Upper lobe of left lung (tissue), 6 donors: ENCODE measurements at regions not wholly inside any gene's neighbourhood (a gene's known extent, or its start where the extent isn't known, plus 50 kb on each side); places are given as distances from the start of the nearest gene placed in this dataset.

Experiments
- ATAC-seq, 2 donors: fragments of 200-7000 bp; cut with Tn5 transposase; one replicate each; pipeline ENCODE4 v1.9.1; 2022; ENCODE audit warnings: mild to moderate bottlenecking in 2 of 2, moderate library complexity in 2 of 2; ENCODE audit not compliant: low FRiP score in 2 of 2
- DNase-seq, 2 donors: peaks; one replicate each; pipeline ENCODE4 v3.0.0-alpha.2; 2019 to 2020
- H3K27ac ChIP-seq, 4 donors: fragments of 200-600 bp; sonication (generic); one replicate each; pipeline ENCODE4 v1.5.1; 2016 to 2019
- H3K27me3 ChIP-seq, 4 donors: fragments of 200-600 bp; sonication (generic); one replicate each; pipeline ENCODE4 v1.5.1; 2017 to 2019
- H3K36me3 ChIP-seq, 4 donors: fragments of 200-600 bp; sonication (generic); one replicate each; pipeline ENCODE4 v1.5.1; 2016 to 2019
- H3K4me1 ChIP-seq, 4 donors: fragments of 200-600 bp; sonication (generic); one replicate each; pipeline ENCODE4 v1.5.1; 2018 to 2019
- H3K4me3 ChIP-seq, 4 donors: fragments of 200-600 bp; sonication (generic); one replicate each; pipeline ENCODE4 v1.5.1; 2017 to 2019; ENCODE audit warnings: mild to moderate bottlenecking in 2 of 4, moderate library complexity in 1 of 4
- H3K9me3 ChIP-seq, 4 donors: fragments of 200-600 bp; sonication (generic); one replicate each; pipeline ENCODE4 v1.5.1; 2018 to 2019
- EP300 ChIP-seq, 4 donors: sonication (generic); formaldehyde crosslinking; IDR thresholded peaks; one replicate each; pipeline ENCODE4 v1.5.1; 2017; ENCODE audit warnings: antibody characterized with exemption in 4 of 4, control low read depth in 2 of 4
- POLR2A ChIP-seq, 4 donors: fragments of 450-650 bp; IDR thresholded peaks; one replicate each; pipeline ENCODE4 v1.5.1; 2016 to 2017; ENCODE audit warnings: antibody characterized with exemption in 4 of 4, mild to moderate bottlenecking in 2 of 4
- POLR2AphosphoS5 ChIP-seq, 2 donors: sonication (generic); formaldehyde crosslinking; IDR thresholded peaks; one replicate each; pipeline ENCODE4 v1.5.1; 2017; ENCODE audit warnings: antibody characterized with exemption in 2 of 2
- WGBS, 2 donors: methylation state at CpG; one replicate each; pipeline ENCODE4 v1.1.5; 2017 to 2018; 5-methylcytosine and 5-hydroxymethylcytosine counted together
- TF ChIP-seq, protein P1 (sequence below), 6 experiments: fragments of 450-650 bp in 4 of 6; fragments of 200-600 bp in 2 of 6; sonication (generic) in 2 of 6; IDR thresholded peaks; one replicate each; pipeline ENCODE4 v1.5.1; 2016 to 2019; ENCODE audit warnings: antibody characterized with exemption in 6 of 6
- donor health status: DM: no; HTN: no; CAD: no; lungs with moderate emphysema.
- donor health status: DM: no; HTN: yes; CAD: no; lungs with severe emphysema.

GRCh38 chr11:41955635-41956400 is 496.4 kb upstream of the LRRC4C start:
- TF ChIP-seq, protein P1, sequence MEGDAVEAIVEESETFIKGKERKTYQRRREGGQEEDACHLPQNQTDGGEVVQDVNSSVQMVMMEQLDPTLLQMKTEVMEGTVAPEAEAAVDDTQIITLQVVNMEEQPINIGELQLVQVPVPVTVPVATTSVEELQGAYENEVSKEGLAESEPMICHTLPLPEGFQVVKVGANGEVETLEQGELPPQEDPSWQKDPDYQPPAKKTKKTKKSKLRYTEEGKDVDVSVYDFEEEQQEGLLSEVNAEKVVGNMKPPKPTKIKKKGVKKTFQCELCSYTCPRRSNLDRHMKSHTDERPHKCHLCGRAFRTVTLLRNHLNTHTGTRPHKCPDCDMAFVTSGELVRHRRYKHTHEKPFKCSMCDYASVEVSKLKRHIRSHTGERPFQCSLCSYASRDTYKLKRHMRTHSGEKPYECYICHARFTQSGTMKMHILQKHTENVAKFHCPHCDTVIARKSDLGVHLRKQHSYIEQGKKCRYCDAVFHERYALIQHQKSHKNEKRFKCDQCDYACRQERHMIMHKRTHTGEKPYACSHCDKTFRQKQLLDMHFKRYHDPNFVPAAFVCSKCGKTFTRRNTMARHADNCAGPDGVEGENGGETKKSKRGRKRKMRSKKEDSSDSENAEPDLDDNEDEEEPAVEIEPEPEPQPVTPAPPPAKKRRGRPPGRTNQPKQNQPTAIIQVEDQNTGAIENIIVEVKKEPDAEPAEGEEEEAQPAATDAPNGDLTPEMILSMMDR (IDR thresholded peaks at IDR 0.05): no peak
- no peak overlapping the region for H3K27ac ChIP-seq
- H3K4me3 ChIP-seq: no peak overlapping the region
- no peaks in the 10 kb centered on the region for H3K27me3 ChIP-seq
- ATAC-seq (peak in 1 of 2 donors; percentile 11), DNase-seq (peak in 1 of 2 donors; percentile 16)
- no peaks in the 10 kb centered on the region for H3K4me1 ChIP-seq
- no peaks in the 10 kb centered on the region for H3K9me3 ChIP-seq
- no peaks in the 10 kb centered on the region for H3K36me3 ChIP-seq
- WGBS, 2 donors: 87 to 92% methylated on average over 5 to 10 of the region's 10 CpGs

DNA sequence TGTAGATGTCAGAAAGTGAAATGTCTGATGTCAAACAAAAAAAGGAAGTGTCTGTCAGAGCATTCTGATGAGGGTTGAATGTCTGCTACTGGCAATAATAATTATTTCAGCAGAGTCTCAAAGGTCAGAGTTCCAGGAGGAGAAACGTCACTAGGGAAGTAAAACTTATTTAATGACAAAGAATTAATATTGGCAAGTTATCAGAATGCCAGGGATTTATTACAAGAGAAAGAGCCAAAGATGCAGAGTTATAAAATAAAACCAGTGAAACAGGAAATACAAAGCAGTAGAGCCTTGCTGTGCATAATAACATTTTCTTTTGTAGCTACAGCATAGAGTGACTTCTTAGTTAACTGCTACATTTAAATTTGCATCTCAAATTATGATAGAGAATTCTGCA is 504.0 kb upstream of the LRRC4C start:
- H3K27ac ChIP-seq: no peak overlapping the region
- WGBS, 2 donors: 22 to 29% methylated on average over 1 of the region's 1 CpG
- no peak for TF ChIP-seq POLR2A (IDR thresholded peaks at IDR 0.05)
- no peak for TF ChIP-seq POLR2AphosphoS5 (IDR thresholded peaks at IDR 0.05)
- TF ChIP-seq, protein P1 (IDR thresholded peaks at IDR 0.05): no peak
- TF ChIP-seq EP300 (IDR thresholded peaks at IDR 0.05): no peak
- no peaks in the 10 kb centered on the region for H3K4me1 ChIP-seq
- no peak for DNase-seq
- no peaks in the 10 kb centered on the region for H3K36me3 ChIP-seq
- no peaks in the 10 kb centered on the region for H3K27me3 ChIP-seq
- no peak overlapping the region for H3K4me3 ChIP-seq
- H3K9me3 ChIP-seq: no peaks in the 10 kb centered on the region
- ATAC-seq: no peak

- DNase-seq (no peak), ATAC-seq (no peak)
- H3K27ac ChIP-seq: no peak overlapping the region
- no peak for TF ChIP-seq POLR2A (IDR thresholded peaks at IDR 0.05)
- TF ChIP-seq EP300 (IDR thresholded peaks at IDR 0.05): no peak
- TF ChIP-seq, protein P1 (IDR thresholded peaks at IDR 0.05): no peak
- no peak for TF ChIP-seq POLR2AphosphoS5 (IDR thresholded peaks at IDR 0.05)
- no peaks in the 10 kb centered on the region for H3K4me1 ChIP-seq
- H3K9me3 ChIP-seq: no peaks in the 10 kb centered on the region
- WGBS, 2 donors: 92% methylated on average over 1 of the region's 1 CpG
- H3K4me3 ChIP-seq: no peak overlapping the region
- no peaks in the 10 kb centered on the region for H3K36me3 ChIP-seq
- H3K27me3 ChIP-seq: no peaks in the 10 kb centered on the region
Measured at GRCh38 chr11:41970681-41971080, 511.2 kb upstream of the LRRC4C start.

DNA sequence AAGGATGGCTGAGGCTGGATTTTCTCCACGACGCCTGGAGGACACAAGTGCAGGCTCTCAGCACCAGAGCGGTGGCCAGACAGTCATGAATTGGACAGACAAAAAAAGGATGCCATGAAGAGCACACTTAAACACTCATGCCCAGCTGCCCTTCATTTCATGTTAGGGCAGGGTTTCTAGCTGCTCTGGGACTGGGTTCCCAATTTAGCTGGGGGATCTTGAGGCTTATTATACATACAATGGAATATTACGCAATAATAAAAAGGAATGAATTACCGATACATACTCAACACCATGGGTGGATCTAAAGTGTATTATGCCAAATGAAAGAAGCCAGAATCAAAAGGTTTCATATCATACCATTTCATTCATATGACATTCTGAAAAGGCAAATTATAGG is 512.1 kb upstream of the LRRC4C start:
- TF ChIP-seq POLR2AphosphoS5 (IDR thresholded peaks at IDR 0.05) (no peak), EP300 (IDR thresholded peaks at IDR 0.05) (no peak), POLR2A (IDR thresholded peaks at IDR 0.05) (no peak)
- TF ChIP-seq, protein P1 (IDR thresholded peaks at IDR 0.05): no peak
- no peak overlapping the region for H3K27ac ChIP-seq
- no peak overlapping the region for H3K4me3 ChIP-seq
- H3K9me3 ChIP-seq: no peaks in the 10 kb centered on the region
- H3K4me1 ChIP-seq: no peaks in the 10 kb centered on the region
- 71 to 72% methylated on average over 5 of the region's 5 CpGs for WGBS, 2 donors
- no peaks in the 10 kb centered on the region for H3K27me3 ChIP-seq
- H3K36me3 ChIP-seq: no peaks in the 10 kb centered on the region
- ATAC-seq (no peak), DNase-seq (no peak)

- 74 to 79% methylated on average over 2 of the region's 2 CpGs for WGBS, 2 donors
- no peak overlapping the region for H3K27ac ChIP-seq
- no peak for TF ChIP-seq POLR2A (IDR thresholded peaks at IDR 0.05)
- no peak for TF ChIP-seq POLR2AphosphoS5 (IDR thresholded peaks at IDR 0.05)
- TF ChIP-seq, protein P1 (IDR thresholded peaks at IDR 0.05): no peak
- TF ChIP-seq EP300 (IDR thresholded peaks at IDR 0.05): no peak
- H3K9me3 ChIP-seq: peaks cover 0 to 2% (median 0%) of the 10 kb centered on the region in 4 donors
- no peak overlapping the region for H3K4me3 ChIP-seq
- no peaks in the 10 kb centered on the region for H3K36me3 ChIP-seq
- ATAC-seq (no peak), DNase-seq (no peak)
- H3K4me1 ChIP-seq: no peaks in the 10 kb centered on the region
- no peaks in the 10 kb centered on the region for H3K27me3 ChIP-seq
Measured at GRCh38 chr11:41978945-41979344, 519.5 kb upstream of the LRRC4C start.
